AG10803 (cell line): ENCODE measurements at regions not wholly inside any gene's neighbourhood (a gene's known extent, or its start where the extent isn't known, plus 50 kb on each side); places are given as distances from the start of the nearest gene placed in this dataset.

ENCODE experiments used
- DNase-seq: peaks from one replicate; pipeline ENCODE4 v3.0.0; 2010; ENCODE audit warnings: low read depth
- H3K4me3 ChIP-seq: 2 replicates; pipeline ENCODE4 v1.5.1; 2011; ENCODE audit warnings: mild to moderate bottlenecking, low read length, control low read depth
- TF ChIP-seq, protein P1 (sequence below): conservative IDR thresholded peaks from 2 replicates; pipeline ENCODE4 v1.5.1; 2011; ENCODE audit warnings: mild to moderate bottlenecking, low read length, control low read depth, inconsistent platforms

DNA sequence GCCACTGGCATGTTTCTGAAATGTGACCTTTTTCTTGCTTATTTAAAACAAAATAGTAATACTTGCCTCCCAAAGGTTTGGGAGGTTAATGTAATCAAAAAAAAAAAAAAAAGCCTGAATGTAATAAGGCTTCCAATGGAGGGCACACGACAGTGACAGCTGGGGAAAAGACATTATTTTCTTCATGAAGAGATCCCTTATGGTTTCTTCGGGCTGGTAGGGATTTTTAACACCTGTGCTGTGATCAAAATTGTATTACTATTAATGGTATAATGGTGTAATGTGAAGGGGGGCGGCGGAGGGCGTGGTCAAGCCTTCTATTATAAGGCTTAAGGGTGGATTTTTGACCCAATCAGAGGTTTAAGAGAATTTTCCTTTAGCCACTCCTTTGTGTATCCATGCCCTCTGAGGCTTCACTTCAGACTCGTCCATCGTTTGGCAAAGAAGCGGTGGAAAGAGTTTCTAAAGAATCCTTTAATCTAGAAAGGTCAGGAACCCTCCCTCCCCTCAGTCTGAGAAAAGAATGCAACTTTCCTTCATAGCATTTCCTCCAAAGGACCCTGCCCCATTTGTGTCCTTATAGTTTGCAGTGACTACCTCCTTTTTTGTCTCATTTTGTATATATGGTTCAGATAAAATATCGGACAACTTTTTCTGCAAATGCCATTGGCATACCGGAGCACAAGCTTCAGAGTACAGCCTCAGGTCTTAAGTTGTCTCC, 89.5 kb upstream of the CHD2 start:
- peak overlapping the region; percentile 67 for H3K4me3 ChIP-seq
- TF ChIP-seq, protein P1, sequence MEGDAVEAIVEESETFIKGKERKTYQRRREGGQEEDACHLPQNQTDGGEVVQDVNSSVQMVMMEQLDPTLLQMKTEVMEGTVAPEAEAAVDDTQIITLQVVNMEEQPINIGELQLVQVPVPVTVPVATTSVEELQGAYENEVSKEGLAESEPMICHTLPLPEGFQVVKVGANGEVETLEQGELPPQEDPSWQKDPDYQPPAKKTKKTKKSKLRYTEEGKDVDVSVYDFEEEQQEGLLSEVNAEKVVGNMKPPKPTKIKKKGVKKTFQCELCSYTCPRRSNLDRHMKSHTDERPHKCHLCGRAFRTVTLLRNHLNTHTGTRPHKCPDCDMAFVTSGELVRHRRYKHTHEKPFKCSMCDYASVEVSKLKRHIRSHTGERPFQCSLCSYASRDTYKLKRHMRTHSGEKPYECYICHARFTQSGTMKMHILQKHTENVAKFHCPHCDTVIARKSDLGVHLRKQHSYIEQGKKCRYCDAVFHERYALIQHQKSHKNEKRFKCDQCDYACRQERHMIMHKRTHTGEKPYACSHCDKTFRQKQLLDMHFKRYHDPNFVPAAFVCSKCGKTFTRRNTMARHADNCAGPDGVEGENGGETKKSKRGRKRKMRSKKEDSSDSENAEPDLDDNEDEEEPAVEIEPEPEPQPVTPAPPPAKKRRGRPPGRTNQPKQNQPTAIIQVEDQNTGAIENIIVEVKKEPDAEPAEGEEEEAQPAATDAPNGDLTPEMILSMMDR, result no peak
- DNase-seq, result peak; percentile 55

- H3K4me3 ChIP-seq, result peak overlapping the region; percentile 53
- TF ChIP-seq, protein P1, result no peak
Measured at GRCh38 chr15:92811148-92811913, 88.8 kb upstream of the CHD2 start.

GRCh38 chr15:92812271-92812670, 87.9 kb upstream of the CHD2 start:
- DNase-seq, result no peak
- H3K4me3 ChIP-seq, result no peak overlapping the region
- TF ChIP-seq, protein P1, result no peak

More at GRCh38 chr15:92811148-92811913, 88.8 kb upstream of the CHD2 start:
- DNase-seq, result no peak

DNA sequence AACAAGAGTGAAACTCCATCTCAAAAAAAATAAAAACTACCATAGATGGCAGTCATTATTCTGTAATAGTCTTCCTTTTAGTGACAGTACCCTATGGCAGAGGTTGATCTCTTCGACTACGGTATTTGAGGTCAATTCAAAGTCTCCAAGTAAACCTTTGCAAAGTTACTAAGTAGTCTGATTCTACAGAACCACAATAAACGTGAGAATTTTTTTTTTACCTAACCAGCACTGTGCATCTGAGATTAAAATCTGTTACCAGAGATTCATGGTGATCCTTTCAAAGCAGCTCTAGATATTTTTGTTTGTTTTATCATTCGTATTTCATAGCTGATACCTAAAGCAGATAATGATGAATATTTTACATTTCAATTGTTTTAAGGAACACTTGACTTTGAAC, 86.6 kb upstream of the CHD2 start:
- TF ChIP-seq, protein P1, result no peak
- no peak overlapping the region for H3K4me3 ChIP-seq
- no peak for DNase-seq

DNA sequence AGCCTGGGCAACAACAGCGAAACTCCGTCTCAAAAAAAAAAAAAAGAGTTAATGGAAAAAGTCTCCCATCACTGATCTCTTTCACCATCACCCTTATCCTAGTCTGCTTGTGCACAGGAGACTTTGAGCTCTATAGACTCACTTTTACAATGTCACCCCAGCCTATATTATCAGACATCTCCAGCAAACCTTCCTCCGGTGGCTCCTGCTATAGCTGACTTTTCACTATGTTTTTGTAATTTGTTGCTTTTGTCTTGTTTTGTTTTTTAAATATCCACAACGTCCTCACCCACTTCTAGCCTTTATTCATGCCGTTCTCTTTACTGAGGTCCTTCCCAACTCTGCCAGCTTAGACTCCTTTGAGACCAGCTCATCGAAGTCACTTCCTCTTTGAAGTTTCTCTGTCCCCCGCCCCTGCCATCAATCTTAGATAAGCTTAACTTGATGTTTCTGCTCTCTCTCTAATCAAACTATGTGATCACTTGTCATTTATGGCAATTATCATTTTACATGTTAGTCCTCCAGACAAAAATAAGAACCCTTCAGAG, 82.7 kb upstream of the CHD2 start:
- H3K4me3 ChIP-seq, result no peak overlapping the region
- TF ChIP-seq, protein P1, result no peak
- no peak for DNase-seq

DNA sequence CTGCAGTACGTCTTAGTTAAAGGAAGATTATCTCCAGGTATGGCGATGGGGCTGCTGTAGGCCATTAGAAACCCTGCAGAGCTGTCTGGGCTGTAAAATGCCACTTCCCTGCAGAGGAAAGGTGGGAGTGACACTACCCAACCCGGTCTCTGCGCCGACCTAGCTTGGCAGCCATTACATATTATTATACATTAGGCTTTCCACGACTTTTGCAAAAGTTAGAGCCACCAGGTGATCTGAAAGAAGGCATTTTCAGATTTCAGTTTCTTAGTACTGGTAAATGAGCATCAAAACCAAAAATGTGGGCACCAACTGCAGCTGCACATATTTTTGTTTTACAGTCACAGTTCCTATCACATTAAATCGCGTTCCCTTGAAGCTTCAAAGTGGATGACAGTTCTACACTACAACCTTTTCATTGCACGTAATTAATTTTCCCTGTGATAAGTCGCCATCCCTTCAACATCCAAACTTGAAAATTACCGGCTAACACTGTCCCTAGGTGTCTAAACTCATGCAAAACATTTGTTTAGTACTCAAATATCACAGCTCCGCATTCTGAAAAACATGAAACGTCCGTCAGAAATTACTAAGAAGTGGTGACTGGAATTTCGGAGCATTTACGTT, 81.4 kb upstream of the CHD2 start:
- TF ChIP-seq, protein P1, result no peak
- no peak overlapping the region for H3K4me3 ChIP-seq
- no peak for DNase-seq
